Naive B cell (primary cell): ENCODE measurements at regions not wholly inside any gene's neighbourhood (a gene's known extent, or its start where the extent isn't known, plus 50 kb on each side); places are given as distances from the start of the nearest gene placed in this dataset.
"Not testable (repeated sequence)": the region's sequence is repeated elsewhere in the genome, so short reads cannot be mapped to it uniquely, and the experiment has no call there.

ENCODE experiments used
- ATAC-seq, 2 donors: fragments of 150-1000 bp; cut with Tn5 transposase; 2 replicates each; pipeline ENCODE4 v1.10.0; 2021; ENCODE audit warnings: low read depth in 2 of 2, mild to moderate bottlenecking in 2 of 2, moderate library complexity in 2 of 2
- DNase-seq: peaks from one replicate; pipeline ENCODE4 v3.0.0; 2022
- H3K27ac Mint-ChIP-seq, 6 donors: one replicate each; pipeline ENCODE4 v1.8.0; 2020 to 2022; ENCODE audit warnings: mild to moderate bottlenecking in 6 of 6, mixed read lengths in 6 of 6, moderate library complexity in 5 of 6, inconsistent platforms in 2 of 6
- H3K27me3 Mint-ChIP-seq, 3 donors: one replicate each; pipeline ENCODE4 v1.8.0; 2021 to 2022; ENCODE audit warnings: mixed read lengths in 3 of 3, mild to moderate bottlenecking in 1 of 3
- H3K36me3 Mint-ChIP-seq, 2 donors: one replicate each; pipeline ENCODE4 v1.8.0; 2020 to 2022; ENCODE audit warnings: mixed read lengths in 2 of 2, inconsistent platforms in 1 of 2, mild to moderate bottlenecking in 1 of 2
- H3K4me1 Mint-ChIP-seq, 3 donors: one replicate each; pipeline ENCODE4 v1.8.0; 2020 to 2022; ENCODE audit warnings: mixed read lengths in 3 of 3, inconsistent platforms in 1 of 3, mild to moderate bottlenecking in 1 of 3, moderate library complexity in 1 of 3
- H3K4me3 Mint-ChIP-seq, 8 donors: one replicate each; pipeline ENCODE4 v1.8.0; 2020 to 2022; ENCODE audit warnings: mild to moderate bottlenecking in 8 of 8, mixed read lengths in 8 of 8, moderate library complexity in 8 of 8, inconsistent platforms in 2 of 8
- H3K9me3 Mint-ChIP-seq, 7 donors: one replicate each; pipeline ENCODE4 v1.8.0; 2020 to 2022; ENCODE audit warnings: mixed read lengths in 7 of 7, mild to moderate bottlenecking in 5 of 7, inconsistent platforms in 2 of 7, moderate library complexity in 1 of 7

DNA sequence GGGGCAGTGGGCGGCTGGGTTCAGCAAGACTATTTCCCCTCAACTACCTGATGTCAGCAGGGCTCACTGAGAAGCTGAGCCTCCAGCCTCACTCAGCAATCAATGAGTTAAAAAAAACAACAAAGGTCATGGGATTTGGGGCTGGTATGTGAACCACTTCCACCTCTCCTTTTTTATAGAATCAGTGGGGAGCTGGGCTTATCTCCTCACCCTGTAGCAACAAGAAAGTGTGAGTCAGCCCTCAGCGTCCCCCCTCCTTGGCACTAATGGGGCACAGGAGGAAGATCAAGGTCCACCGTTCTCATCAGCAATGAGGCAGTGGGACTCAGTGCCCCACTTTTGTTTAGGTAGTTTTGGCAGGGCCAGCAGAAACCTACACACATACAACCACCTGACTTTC, 823.5 kb upstream of the POM121L12 start:
- Mint-ChIP-seq H3K27ac (no peak overlapping the region), H3K4me1 (no peaks in the 10 kb centered on the region), H3K4me3 (no peak overlapping the region), H3K9me3 (peaks cover 0 to 16% (median 5%) of the 10 kb centered on the region in 7 donors), H3K27me3 (no peaks in the 10 kb centered on the region), H3K36me3 (no peaks in the 10 kb centered on the region)
- ATAC-seq (no peak), DNase-seq (no peak)

DNA sequence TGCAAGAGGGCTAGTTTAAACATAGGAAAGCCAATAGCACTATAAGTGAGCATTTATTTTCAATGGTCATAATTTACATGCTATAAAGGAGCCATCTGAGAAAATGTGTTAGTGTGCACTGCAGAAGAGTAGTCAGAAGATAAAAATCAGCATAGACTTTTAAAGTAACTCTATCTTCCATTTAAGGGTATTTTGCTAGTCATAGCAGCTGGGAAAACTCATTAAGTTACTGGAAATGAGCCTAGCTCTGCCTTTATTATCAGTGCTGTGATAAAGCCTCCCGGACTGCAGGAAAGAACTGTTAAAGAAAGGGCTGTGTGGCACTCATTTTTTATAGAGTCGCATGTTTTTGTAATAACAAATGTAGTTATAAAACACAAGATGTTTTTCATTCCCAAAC, 825.8 kb upstream of the POM121L12 start:
- DNase-seq (no peak), ATAC-seq (no peak)
- no peaks in the 10 kb centered on the region for H3K36me3 Mint-ChIP-seq
- H3K27me3 Mint-ChIP-seq = no peaks in the 10 kb centered on the region
- no peak overlapping the region for H3K4me3 Mint-ChIP-seq
- no peaks in the 10 kb centered on the region for H3K4me1 Mint-ChIP-seq
- H3K9me3 Mint-ChIP-seq = peaks cover 0 to 19% (median 6%) of the 10 kb centered on the region in 7 donors
- no peak overlapping the region for H3K27ac Mint-ChIP-seq

DNA sequence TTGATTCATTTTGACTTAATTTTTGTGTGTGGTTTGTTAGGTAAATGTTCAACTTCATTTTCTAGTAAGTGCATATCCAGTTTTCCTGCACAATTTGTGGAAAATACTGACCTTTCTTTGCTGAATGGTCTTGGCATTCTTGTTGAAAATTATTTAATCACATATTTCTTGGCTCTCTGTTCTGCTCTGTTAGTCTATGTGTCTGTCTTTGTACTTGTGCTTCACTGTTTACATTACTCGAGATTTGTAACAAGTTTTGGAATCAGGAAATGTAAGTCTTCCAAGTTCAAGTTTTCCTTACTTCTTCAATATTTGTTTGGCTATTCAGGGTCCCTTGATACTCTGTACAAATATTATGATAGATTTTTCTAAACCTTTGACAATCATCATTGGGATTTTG, 838.2 kb upstream of the POM121L12 start:
- no peaks in the 10 kb centered on the region for H3K36me3 Mint-ChIP-seq
- H3K9me3 Mint-ChIP-seq = peaks cover 0 to 15% (median 4%) of the 10 kb centered on the region in 7 donors
- H3K27ac Mint-ChIP-seq = peak overlapping the region in 1 of 6 donors; percentile 56
- ATAC-seq = no peak
- DNase-seq = no peak
- no peak overlapping the region for H3K4me3 Mint-ChIP-seq
- H3K27me3 Mint-ChIP-seq = no peaks in the 10 kb centered on the region
- no peaks in the 10 kb centered on the region for H3K4me1 Mint-ChIP-seq

DNA sequence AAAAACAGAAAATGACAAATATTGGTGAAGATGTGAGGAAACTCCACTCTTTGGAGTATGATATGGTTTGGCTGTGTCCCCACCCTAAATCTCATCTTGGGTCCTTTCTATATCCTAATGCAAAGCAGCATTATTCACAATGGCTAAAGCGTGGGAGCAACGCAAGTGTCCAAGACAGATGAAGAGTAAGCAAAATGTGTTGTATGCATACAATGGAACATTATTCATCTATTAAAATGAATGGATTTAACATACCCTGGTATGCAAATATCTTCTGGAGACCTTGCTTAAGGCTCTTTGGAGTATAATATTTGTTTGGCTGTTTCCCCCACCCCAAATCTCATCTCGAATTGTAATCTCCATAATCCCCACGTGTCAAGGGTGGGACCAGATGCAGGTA, 839.8 kb upstream of the POM121L12 start:
- Mint-ChIP-seq H3K9me3 (peaks cover 1 to 15% (median 5%) of the 10 kb centered on the region in 7 donors), H3K27ac (no peak overlapping the region), H3K27me3 (no peaks in the 10 kb centered on the region), H3K36me3 (no peaks in the 10 kb centered on the region), H3K4me3 (no peak overlapping the region), H3K4me1 (no peaks in the 10 kb centered on the region)
- no peak for DNase-seq
- no peak for ATAC-seq

DNA sequence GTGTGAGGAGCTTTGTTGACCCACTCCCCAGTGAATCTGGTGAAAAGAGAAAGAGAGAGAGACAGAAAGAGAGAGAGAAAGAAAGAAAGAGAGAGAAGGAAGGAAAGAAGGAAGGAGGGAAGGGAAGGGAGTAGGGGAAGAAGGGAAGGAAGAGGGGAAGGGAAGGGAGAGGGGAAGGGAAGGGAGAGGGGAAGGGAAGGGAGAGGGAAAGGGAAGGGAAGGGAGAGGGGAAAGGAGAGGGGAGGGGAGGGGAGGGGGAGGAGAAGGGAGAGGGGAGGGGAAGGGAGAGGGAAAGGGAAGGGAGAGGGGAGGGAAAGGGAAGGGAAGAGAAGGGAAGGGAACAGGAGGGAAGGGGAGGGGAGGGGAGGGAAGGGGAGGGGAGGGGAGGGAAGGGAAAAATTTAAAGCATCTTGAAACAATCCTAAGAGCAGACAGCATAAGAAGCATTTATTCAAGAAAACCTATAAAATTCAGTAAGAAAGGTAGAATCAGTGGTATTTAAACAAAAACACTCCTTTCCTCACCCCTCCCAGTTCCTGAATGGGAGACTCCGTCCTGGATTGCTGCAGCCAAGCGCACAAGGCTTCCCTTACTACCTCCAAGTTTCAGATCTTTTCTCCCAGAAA, 846.2 kb upstream of the POM121L12 start:
- DNase-seq (no peak), ATAC-seq (no peak)
- Mint-ChIP-seq H3K27ac (no peak overlapping the region), H3K4me1 (no peaks in the 10 kb centered on the region), H3K9me3 (peaks cover 1 to 14% (median 12%) of the 10 kb centered on the region in 7 donors), H3K27me3 (no peaks in the 10 kb centered on the region), H3K4me3 (no peak overlapping the region), H3K36me3 (no peaks in the 10 kb centered on the region)

DNA sequence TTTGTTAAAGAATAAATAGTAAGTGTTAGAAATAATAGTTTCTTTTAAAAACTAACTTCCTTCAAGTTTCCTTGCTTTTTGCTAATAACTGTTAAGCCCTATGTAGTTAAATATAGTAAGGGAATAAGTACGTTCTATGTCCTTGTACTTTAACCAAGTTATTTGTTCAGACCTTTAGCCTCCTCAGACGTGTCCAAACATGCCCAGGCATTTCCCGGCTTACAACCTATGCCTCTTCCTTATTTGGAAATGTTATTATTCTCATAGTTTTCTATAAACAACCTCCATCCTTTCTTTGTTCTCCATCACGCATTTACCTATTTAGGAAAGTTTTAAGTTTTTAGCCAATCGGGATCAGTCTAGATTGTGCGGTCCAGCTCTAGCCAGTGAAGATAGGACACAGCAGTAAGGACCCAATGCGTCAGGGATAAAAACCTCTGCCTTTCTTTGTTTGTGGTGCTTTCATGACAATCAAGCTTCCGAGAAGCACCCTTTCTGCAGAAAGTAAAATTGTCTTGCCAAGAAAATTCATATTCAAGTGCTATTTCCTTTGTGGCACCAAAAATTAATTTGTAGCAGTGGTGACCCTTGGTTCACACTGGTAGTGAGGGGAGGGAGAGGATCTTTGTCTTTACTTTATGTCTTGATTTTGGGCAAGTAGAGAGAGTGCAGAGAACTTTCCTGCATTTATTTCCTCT, 851.3 kb upstream of the POM121L12 start:
- no peak overlapping the region for H3K27ac Mint-ChIP-seq
- H3K4me3 Mint-ChIP-seq = no peak overlapping the region
- H3K27me3 Mint-ChIP-seq = no peaks in the 10 kb centered on the region
- ATAC-seq (no peak), DNase-seq (no peak)
- H3K9me3 Mint-ChIP-seq = peaks cover 3 to 17% (median 10%) of the 10 kb centered on the region in 7 donors
- H3K36me3 Mint-ChIP-seq = no peaks in the 10 kb centered on the region
- H3K4me1 Mint-ChIP-seq = no peaks in the 10 kb centered on the region

DNA sequence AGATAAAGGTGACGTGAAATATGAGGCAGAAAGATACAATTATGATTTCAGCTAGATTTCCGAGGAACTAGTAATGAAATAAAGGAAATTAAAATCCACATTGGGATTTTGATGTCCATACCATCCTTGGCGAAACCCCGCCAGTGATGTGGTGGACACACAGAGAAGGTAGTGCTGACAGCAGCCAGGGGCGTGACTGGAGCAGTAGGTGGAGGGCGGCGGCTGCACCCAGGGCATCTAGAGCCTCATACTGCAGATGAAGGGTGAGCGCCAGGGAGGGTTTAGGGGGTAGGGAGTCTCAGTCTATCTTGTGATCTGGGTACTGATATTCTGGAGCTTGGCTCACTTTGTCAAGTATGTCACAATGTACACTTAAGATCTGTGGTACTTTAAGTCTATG, 855.5 kb upstream of the POM121L12 start:
- H3K27ac Mint-ChIP-seq = no peak overlapping the region

DNA sequence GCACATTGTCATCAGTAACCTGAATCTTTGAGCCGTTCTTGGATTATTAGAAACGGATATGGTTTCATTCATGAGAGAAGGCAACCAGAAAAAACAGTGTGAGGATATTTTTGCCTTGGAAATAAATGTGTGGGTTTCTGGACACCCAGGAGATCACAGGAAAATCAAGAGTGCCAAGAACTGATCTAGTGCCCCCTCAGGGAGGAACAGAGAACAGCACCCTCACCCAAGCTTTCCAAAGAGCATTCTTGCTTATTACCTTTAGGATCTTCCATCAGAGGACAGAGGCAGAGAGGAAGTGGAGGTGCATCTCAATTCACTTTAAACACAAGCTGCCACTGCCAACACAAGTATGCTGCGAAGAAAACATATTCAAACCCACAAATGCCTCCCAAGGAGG, 851.5 kb upstream of the COBL start:
- DNase-seq (no peak), ATAC-seq (no peak)
- Mint-ChIP-seq H3K27me3 (no peaks in the 10 kb centered on the region), H3K36me3 (no peaks in the 10 kb centered on the region), H3K9me3 (peaks cover 0 to 3% (median 2%) of the 10 kb centered on the region in 7 donors), H3K27ac (no peak overlapping the region), H3K4me3 (no peak overlapping the region), H3K4me1 (no peaks in the 10 kb centered on the region)

More for the DNA sequence above, 855.5 kb upstream of the POM121L12 start:
- no peak for DNase-seq
- H3K27me3 Mint-ChIP-seq = no peaks in the 10 kb centered on the region
- H3K36me3 Mint-ChIP-seq = no peaks in the 10 kb centered on the region
- ATAC-seq = no peak
- H3K4me1 Mint-ChIP-seq = no peaks in the 10 kb centered on the region
- no peak overlapping the region for H3K4me3 Mint-ChIP-seq
- H3K9me3 Mint-ChIP-seq = peaks cover 6 to 10% (median 8%) of the 10 kb centered on the region in 7 donors

DNA sequence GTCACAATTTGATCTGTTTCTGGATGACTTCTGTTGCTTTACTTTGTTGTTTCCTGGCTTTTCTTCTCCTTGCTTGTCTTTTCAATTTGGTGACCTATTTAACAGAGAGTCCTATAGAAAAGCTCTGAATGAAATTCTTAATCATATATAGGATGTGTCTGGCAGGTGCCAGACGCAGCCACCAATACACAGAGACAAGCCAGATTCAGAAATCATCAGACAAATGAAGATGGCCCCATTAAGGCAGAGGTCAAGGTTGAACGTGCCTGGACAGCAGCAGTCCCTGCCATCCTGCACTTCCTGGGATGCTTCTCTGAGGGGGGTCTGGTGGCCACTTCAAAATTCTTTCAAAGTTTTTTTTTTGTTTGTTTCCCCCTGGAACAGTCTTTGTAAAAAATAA, 846.7 kb upstream of the COBL start:
- Mint-ChIP-seq H3K27ac (no peak overlapping the region), H3K4me3 (no peak overlapping the region), H3K36me3 (no peaks in the 10 kb centered on the region), H3K4me1 (no peaks in the 10 kb centered on the region), H3K27me3 (no peaks in the 10 kb centered on the region), H3K9me3 (peaks cover 0 to 7% (median 3%) of the 10 kb centered on the region in 7 donors)
- DNase-seq (no peak), ATAC-seq (no peak)

DNA sequence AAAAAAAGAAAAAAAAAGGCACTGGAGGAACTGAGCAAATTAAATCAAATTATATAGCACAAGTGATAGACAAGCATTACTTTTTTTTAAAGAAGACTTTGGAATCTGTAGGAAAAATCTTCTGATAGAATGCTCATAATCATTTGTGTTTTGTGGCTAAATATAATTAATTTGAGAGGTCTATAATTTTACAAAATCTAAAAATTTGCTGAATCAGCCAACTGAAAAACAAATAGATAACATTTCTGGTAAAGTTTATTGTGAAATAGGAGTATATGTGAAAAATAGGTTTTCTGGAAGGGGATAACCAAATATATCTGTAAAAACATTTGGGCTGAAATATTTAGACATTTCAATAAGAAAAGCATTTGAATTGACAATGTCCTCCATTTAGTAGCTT, 844.9 kb upstream of the COBL start:
- H3K36me3 Mint-ChIP-seq = no peaks in the 10 kb centered on the region
- no peaks in the 10 kb centered on the region for H3K4me1 Mint-ChIP-seq
- no peak overlapping the region for H3K27ac Mint-ChIP-seq
- H3K4me3 Mint-ChIP-seq = no peak overlapping the region
- no peak for DNase-seq
- no peaks in the 10 kb centered on the region for H3K27me3 Mint-ChIP-seq
- peaks cover 0 to 7% (median 4%) of the 10 kb centered on the region in 7 donors for H3K9me3 Mint-ChIP-seq
- no peak for ATAC-seq

DNA sequence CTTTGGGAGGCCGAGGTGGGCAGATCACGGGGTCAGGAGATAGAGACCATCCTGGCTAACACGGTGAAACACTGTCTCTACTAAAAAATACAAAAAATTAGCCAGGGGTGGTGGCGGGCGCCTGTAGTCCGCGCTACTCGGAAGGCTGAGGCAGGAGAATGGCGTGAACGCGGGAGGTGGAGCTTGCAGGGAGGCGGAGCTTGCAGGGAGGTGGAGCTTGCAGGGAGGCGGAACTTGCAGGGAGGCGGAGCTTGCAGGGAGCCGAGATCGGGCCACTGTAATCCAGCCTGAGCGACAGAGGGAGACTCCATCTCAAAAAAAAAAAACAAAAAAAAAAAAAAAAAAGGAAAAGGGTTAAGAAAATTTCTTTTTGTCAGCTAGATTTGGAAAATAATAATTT, 842.8 kb upstream of the COBL start:
- not testable (repeated sequence) for H3K9me3 Mint-ChIP-seq, H3K27ac Mint-ChIP-seq, H3K36me3 Mint-ChIP-seq, H3K4me1 Mint-ChIP-seq, ATAC-seq, H3K4me3 Mint-ChIP-seq, H3K27me3 Mint-ChIP-seq, DNase-seq

DNA sequence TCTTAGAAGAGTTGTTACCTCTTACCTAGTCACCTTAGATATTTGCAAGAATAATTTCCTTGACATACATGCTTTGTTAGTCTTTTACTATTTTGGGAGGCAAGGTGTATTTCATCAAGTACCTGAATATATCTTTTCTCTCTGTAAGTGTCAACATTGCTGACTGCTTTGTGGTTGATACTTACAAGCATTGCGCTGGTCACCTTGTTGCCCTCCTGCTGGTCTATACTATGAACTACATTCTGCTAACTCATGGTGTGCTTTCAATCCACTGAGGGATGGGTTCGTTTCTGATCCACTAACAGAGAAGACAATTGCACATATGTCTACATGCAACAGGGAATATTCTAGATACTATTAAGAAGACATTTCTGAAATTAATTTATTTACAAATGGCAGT, 837.8 kb upstream of the COBL start:
- no peak overlapping the region for H3K27ac Mint-ChIP-seq
- ATAC-seq (no peak), DNase-seq (no peak)
- peaks cover 0 to 10% (median 6%) of the 10 kb centered on the region in 7 donors for H3K9me3 Mint-ChIP-seq
- no peaks in the 10 kb centered on the region for H3K4me1 Mint-ChIP-seq
- no peaks in the 10 kb centered on the region for H3K27me3 Mint-ChIP-seq
- no peaks in the 10 kb centered on the region for H3K36me3 Mint-ChIP-seq
- no peak overlapping the region for H3K4me3 Mint-ChIP-seq

DNA sequence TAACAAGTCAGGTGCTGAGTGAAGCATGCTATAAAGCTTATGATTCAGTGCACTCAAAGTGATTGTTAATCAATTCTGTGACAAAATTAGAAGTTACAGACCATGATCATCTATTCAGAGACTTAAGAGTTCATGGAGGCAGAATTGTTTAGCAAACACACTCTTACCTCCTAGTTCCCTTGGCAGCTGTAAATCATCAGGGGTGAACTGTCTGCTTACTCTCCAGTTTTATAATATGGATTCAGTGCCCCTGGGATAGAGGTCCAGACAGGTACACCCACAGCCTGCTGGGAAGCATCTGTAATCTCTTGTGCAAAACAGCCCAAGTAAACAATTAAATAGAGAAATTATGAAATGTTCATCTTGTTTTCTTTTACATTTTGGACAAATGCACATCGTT, 835.0 kb upstream of the COBL start:
- Mint-ChIP-seq H3K27ac (no peak overlapping the region), H3K4me1 (no peaks in the 10 kb centered on the region), H3K27me3 (no peaks in the 10 kb centered on the region), H3K4me3 (no peak overlapping the region), H3K9me3 (peaks cover 0 to 17% (median 3%) of the 10 kb centered on the region in 7 donors), H3K36me3 (no peaks in the 10 kb centered on the region)
- ATAC-seq (no peak), DNase-seq (no peak)

DNA sequence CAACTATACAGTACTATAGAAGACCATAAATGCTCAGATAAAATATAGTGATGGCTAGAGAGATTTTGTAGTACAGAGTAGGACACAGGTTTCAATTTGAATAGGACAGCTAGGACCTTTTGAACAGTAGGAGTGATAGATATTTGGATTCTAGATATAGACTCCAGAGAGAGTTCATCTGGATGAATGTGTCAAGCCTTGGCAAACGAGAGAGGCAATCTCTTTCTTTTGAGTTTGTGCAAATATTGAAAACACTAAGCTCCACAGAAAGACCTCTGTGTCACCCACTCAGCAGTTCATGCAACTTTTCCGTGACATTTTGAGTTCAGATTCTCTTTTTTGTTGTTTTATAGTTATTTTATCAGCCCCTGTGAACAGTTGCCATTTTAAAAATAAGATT, 834.3 kb upstream of the COBL start:
- peaks cover 0 to 17% (median 3%) of the 10 kb centered on the region in 7 donors for H3K9me3 Mint-ChIP-seq
- H3K27ac Mint-ChIP-seq = no peak overlapping the region
- no peak for ATAC-seq
- H3K36me3 Mint-ChIP-seq = no peaks in the 10 kb centered on the region
- H3K4me1 Mint-ChIP-seq = no peaks in the 10 kb centered on the region
- H3K27me3 Mint-ChIP-seq = no peaks in the 10 kb centered on the region
- H3K4me3 Mint-ChIP-seq = no peak overlapping the region
- no peak for DNase-seq
